Left ventricle myocardium superior (tissue), 1 donor: ENCODE measurements at regions not wholly inside any gene's neighbourhood (a gene's known extent, or its start where the extent isn't known, plus 50 kb on each side); places are given as distances from the start of the nearest gene placed in this dataset.
"Not testable (repeated sequence)": the region's sequence is repeated elsewhere in the genome, so short reads cannot be mapped to it uniquely, and the experiment has no call there.

Experiments
- ATAC-seq: fragments of 200-7000 bp; cut with Tn5 transposase; one replicate; pipeline ENCODE4 v1.9.1; 2020; ENCODE audit warnings: mild to moderate bottlenecking, moderate library complexity
- DNase-seq: peaks from one replicate; pipeline ENCODE4 v3.0.0-alpha.2; 2020
- intact Hi-C: fragments of 100-400 bp; cut with micrococcal nuclease; formaldehyde crosslinking; loops from one replicate; pipeline ENCODE4 v1.11.0; 2022
- donor health status: DM: no; HTN: yes; CAD: no; lungs with severe emphysema.

DNA sequence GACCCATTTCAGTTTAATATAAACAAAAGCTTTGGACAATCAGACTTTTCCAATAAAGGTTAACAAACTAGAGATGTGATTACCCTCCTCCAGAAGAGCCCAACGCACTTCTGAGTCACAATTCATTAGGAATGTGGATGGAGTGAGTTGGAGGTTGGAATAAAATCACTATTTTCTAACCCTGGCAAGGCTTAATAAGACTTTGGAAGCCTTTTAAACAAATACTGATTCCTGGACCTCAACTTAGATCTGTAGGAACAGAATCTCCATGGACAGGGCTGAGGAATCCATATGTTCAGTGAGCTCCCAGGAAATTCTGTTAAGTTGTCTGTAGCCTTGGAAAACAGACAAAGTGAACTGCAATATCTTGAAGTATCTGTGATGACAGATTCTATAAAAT lies 233.5 kb upstream of the ELL2 start:
- ATAC-seq: no peak
- no peak for DNase-seq
- intact Hi-C loops: no loop called here

GRCh38 chr5:96194593-96194992 lies 232.9 kb upstream of the ELL2 start:
- DNase-seq (no peak), ATAC-seq (no peak)
- intact Hi-C loops: no loop called here

DNA sequence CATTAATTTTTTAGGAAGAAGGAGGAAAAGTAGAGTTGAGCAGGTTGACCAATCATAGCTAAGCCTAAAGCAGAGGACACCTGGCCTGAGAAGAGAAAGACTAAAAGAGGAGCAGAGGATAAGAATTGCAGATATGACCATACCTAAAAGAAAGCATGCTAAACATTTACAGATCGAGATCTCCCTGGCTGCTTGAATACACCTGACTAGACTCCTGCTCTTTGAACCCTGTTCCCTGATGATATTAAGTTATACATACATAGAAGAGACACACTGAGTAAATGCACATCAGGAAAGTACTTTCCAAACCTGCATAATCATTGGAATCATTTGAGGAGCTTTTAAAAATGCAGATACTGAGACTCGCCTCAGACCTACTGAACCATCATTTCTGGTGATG lies 232.3 kb upstream of the ELL2 start:
- intact Hi-C loops: no loop called here
- no peak for DNase-seq
- ATAC-seq: no peak

GRCh38 chr5:96189987-96190386 lies 228.3 kb upstream of the ELL2 start:
- ATAC-seq: no peak
- intact Hi-C loops: loop anchor here (10.0 kb wide), 1 partner anchor 145 kb away; no protein-coding TSS in a partner anchor
- DNase-seq: no peak

GRCh38 chr5:96189028-96189826 lies 227.6 kb upstream of the ELL2 start:
- ATAC-seq: no peak
- intact Hi-C loops: loop anchor here (10.0 kb wide), 1 partner anchor 144 kb away; no protein-coding TSS in a partner anchor

DNA sequence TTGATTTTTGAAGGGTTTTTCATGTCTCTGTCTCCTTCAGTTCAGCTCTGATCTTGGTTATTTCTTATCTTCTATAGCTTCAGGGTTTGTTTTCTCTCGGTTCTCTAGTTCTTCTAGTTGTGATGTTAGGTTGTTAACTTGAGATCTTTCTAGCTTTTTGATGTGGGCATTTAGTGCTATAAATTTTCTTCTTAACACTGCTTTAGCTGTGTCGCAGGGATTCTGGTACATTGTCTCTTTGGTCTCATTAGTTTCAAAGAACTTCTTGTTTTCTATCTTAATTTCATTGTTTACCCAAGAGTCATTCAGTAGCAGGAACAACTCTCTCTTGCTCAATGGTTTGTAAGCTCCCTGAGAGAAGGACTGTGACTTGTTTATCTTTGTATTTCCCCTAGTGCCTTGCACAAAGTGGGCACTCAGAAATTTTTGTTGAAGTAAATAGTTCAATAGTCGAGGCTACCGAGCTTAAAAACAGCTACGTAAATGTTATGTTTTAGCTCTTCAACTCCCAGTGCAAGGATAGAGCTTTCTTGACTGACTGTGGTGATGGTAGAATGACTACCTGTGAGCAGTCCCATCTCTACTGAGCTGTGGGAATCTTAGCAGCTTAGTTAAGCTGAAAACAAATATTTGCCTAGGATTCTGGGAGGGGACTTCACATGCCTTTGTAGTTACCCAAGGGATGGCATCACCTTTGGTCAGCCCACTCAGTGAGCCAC lies 225.8 kb upstream of the ELL2 start:
- intact Hi-C loops: loop anchor here (10.0 kb wide), 1 partner anchor 143 kb away; no protein-coding TSS in a partner anchor
- DNase-seq: no peak
- no peak for ATAC-seq

More at GRCh38 chr5:96189028-96189826, 227.6 kb upstream of the ELL2 start:
- no peak for DNase-seq

- not testable (repeated sequence) for ATAC-seq, DNase-seq
- intact Hi-C loops: loop anchor here (10.0 kb wide), 1 partner anchor 140 kb away; no protein-coding TSS in a partner anchor
Measured at GRCh38 chr5:96184510-96184909, 222.9 kb upstream of the ELL2 start.

DNA sequence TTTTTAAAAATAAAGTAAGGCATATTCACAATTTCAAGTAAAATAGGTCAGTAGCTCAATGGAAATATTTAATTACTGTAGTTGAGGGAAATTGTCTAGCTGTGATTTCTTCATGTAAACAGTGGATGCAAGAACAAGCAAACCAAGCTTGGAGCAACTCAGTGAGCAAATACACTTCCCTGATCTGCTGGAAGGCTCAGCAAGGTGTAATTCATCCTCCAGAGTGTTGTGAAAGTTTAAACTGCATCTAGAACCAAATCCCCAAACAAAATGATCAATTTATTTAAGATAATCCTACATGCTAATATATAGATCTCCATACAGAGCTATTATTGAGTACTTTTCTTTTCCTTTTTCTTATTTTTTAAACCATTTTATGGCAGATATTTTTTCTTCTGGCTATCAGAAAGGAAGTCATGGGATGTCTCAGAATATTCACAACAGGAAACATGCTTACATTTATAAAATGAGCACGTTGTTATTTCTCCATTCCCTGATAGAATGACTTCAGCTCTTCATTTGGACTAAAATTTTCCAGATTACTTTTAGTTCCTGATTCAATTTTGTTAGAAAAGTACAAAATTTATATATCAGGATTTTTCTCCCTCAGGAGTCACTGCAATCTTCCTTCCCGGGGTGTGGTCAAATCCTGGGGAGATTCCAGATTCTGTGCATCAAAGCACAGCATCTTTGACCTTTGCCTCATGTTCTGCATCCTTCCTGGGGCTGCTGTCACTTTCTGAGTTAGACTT lies 219.2 kb upstream of the ELL2 start:
- ATAC-seq: no peak
- DNase-seq: no peak
- intact Hi-C loops: loop anchor here (10.0 kb wide), 1 partner anchor 136 kb away; no protein-coding TSS in a partner anchor

DNA sequence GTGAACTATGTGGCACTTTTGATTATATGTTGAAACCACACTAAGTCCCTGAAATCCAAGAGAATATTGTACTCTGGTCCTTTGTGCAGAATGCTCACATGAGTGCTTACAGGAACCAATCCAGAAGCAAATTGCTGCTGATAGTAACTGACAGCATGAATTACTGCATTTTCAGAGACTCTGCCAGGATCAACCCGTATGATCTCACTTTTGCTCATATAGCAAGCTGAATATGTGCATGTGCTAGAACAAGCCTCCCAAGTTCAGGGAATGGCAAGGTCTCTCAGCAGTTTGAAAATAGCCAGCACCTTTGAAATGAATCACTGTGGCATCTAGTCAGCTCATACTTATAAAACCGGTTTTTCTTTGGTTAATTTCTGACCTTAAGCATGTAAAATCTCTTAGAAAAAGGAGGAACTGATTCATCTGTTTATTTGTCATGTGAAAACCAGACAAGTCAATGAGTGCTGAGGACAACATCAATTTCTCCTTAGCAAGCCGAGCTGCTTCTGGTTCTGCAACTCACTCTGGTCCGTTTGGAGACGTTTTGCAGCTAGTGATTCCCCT lies 215.7 kb upstream of the ELL2 start:
- no peak for DNase-seq
- ATAC-seq: no peak
- intact Hi-C loops: no loop called here

GRCh38 chr5:96176022-96176421 lies 214.4 kb upstream of the ELL2 start:
- no peak for ATAC-seq
- intact Hi-C loops: no loop called here

GRCh38 chr5:96175090-96175489 lies 213.4 kb upstream of the ELL2 start:
- DNase-seq (no peak), ATAC-seq (no peak)
- intact Hi-C loops: no loop called here

More at GRCh38 chr5:96176022-96176421, 214.4 kb upstream of the ELL2 start:
- no peak for DNase-seq

DNA sequence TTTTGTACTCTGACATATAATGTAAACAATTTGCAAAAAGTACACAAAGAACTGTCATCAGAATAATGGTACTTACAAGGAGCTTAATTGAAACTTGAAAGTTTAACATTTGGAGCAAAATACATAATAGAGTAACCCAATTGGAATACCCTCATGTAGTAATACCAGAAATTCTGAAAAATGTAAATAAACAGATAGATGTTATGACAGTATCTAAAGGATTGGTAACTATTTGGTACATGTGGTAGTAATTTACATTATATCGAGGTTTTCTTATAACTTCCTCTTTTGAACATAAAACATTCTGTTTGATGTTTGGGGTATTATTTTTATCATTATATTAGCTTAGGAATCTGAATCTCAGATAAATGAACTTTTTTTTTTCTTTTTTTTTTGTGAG lies 211.7 kb upstream of the ELL2 start:
- ATAC-seq: no peak
- no peak for DNase-seq
- intact Hi-C loops: no loop called here

GRCh38 chr5:96172436-96172835 lies 210.8 kb upstream of the ELL2 start:
- intact Hi-C loops: no loop called here
- no peak for ATAC-seq
- DNase-seq: no peak

DNA sequence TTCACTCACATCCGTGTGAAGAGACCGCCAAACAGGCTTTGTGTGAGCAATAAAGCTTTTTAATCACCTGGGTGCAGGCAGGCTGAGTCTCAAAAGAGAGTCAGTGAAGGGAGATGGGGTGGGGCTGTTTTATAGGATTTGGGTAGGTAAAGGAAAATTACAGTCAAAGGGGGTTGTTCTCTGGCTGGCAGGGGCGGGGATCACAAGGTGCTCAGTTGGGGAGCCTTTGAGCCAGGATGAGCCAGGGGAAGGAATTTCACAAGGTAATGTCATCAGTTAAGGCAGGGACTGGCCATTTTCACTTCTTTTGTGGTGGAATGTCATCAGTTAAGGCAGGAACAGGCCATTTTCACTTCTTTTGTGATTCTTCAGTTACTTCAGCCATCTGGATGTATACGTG lies 210.3 kb upstream of the ELL2 start:
- DNase-seq, ATAC-seq, intact Hi-C loops: not testable (repeated sequence)

DNA sequence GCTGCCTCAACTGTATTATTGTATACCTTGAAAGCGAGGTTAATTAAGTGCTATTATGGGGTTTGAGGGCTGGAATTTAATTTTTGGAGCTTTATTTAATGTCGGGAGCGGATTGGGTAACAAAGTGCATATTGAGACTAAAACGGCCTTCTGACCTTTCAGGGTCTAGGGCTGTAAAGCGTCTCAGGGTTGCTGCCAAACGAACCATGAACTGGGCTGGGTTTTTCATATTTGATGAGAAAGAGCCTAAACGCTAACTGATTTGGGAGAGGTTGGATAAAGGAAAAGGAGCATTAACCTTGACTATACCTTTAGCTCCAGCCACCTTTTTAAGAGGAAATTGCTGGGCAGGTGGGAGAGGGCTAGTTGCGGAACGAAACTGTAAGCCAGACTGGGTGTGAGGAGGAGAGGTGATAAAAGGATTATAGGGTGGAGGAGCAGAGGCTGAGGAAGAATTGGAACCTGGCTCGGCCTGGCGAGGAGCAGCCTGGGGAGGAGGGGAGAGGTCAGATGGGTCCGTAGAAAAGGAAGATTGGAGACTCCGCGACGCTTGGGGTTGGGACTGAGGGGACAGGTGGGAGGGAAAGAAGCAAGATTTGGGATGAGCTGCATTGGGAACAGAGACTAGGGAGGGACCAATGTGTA lies 209.0 kb upstream of the ELL2 start:
- ATAC-seq, DNase-seq, intact Hi-C loops: not testable (repeated sequence)

GRCh38 chr5:96168833-96169232 lies 207.2 kb upstream of the ELL2 start:
- intact Hi-C loops, DNase-seq, ATAC-seq: not testable (repeated sequence)

- no peak for DNase-seq
- ATAC-seq: no peak
- intact Hi-C loops: no loop called here
Measured at GRCh38 chr5:96159043-96159442, 197.4 kb upstream of the ELL2 start.

DNA sequence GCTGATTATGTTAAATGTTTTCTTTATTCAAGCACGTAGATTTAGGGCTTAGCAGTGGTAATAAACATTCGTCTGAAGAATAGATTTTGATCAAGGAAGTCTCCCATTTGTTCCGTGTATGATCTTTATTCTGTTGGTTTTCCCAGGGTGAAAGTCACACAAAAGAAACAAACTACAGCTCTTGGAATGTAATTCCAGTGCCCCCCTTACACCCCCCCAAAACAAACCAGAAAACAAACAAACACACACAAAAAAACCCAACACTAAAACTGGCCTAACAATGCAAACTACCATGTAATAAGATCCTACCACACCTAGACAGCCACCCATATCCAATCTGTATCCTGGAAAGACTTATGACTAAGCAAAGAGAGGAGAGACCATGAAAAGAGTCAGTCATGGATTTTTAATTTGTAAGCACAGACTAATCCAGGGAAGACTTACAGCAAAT lies 196.2 kb upstream of the ELL2 start:
- intact Hi-C loops: no loop called here
- DNase-seq (no peak), ATAC-seq (no peak)
